ENCODE measurements at regions not wholly inside any gene's neighbourhood (a gene's known extent, or its start where the extent isn't known, plus 50 kb on each side); places are given as distances from the start of the nearest gene placed in this dataset.
A peak's percentile ranks its signal among the peaks of the same experiment; 100 is the strongest.

GRCh38 chrX:39896951-39897740, 200.6 kb downstream of the BCOR start:
- no peak overlapping the region for H3K4me3 Mint-ChIP-seq
- Histone ChIP-seq H2AFZ (ENCODE audit: low read length) (no peak overlapping the region), H3K9me3 (ENCODE audit: control insufficient read depth, low read depth, low read length) (no peaks in the 10 kb centered on the region), H3K23me2 (ENCODE audit: insufficient read length, low read depth, low read length, poor library complexity, severe bottlenecking) (no peaks in the 10 kb centered on the region), H3K18ac (ENCODE audit: insufficient read length, low read depth, low read length) (peak overlapping the region; percentile 13), H4K5ac (ENCODE audit: insufficient read length, low read depth, low read length) (no peak overlapping the region), H2BK12ac (ENCODE audit: insufficient read length, low read depth, low read length) (no peak overlapping the region), H3K56ac (ENCODE audit: insufficient read length, low read depth, low read length) (no peak overlapping the region), H3K23ac (ENCODE audit: insufficient read length, low read depth, low read length) (no peak overlapping the region), H3K4me1 (ENCODE audit: insufficient read depth, low read length) (peaks cover 13% of the 10 kb centered on the region; the same call in 1 of the 2 replicates), H2BK20ac (ENCODE audit: low read depth, low read length, poor library complexity, severe bottlenecking) (no peak overlapping the region), H3K4me2 (ENCODE audit: insufficient read depth, insufficient read length, low read length) (peak overlapping the region; percentile 11), H3K79me2 (ENCODE audit: insufficient read depth, low read length) (no peaks in the 10 kb centered on the region), H4K8ac (replicated peaks; ENCODE audit: insufficient read length, low read depth, low read length) (no peak overlapping the region), H2BK5ac (ENCODE audit: insufficient read length, low read length) (no peak overlapping the region), H4K91ac (ENCODE audit: insufficient read length, low read depth, low read length) (no peak overlapping the region), H3K79me1 (ENCODE audit: insufficient read depth, low read depth, low read length, poor library complexity, severe bottlenecking) (no peaks in the 10 kb centered on the region), H3K27me3 (ENCODE audit: insufficient read depth, low read length) (no peaks in the 10 kb centered on the region; the same call in 1 of the 2 replicates), H3K27ac (ENCODE audit: insufficient read length, low read depth, low read length) (no peak overlapping the region), H3K9ac (ENCODE audit: extremely low read depth, insufficient read length, low read length) (no peak overlapping the region), H4K20me1 (ENCODE audit: control insufficient read depth, insufficient read depth, insufficient read length) (no peaks in the 10 kb centered on the region), H3T11ph (ENCODE audit: low read length) (no peak overlapping the region), H2BK15ac (ENCODE audit: low read depth, low read length) (no peak overlapping the region), H2BK120ac (ENCODE audit: low read depth, low read length, poor library complexity, severe bottlenecking) (no peak overlapping the region), H3K4ac (ENCODE audit: low read depth, low read length) (no peak overlapping the region), H2AK5ac (ENCODE audit: insufficient read length, low read length) (no peak overlapping the region), H3K14ac (ENCODE audit: insufficient read depth, low read length) (no peak overlapping the region)
- H3K36me3 Mint-ChIP-seq (ENCODE audit: insufficient read depth in 1 of 3, low read depth in 3 of 3): no peaks in the 10 kb centered on the region; a peak in 3 of 7 replicates
- TF ChIP-seq CTCF (conservative IDR thresholded peaks at IDR 0.05): no peak
- peak overlapping the region; percentile 66 to 85 (median 77); a peak in 4 of 7 replicates for H3K27ac Mint-ChIP-seq
- DNase-seq: peak; percentile 82
- peaks cover 10% of the 10 kb centered on the region for H3K27me3 Mint-ChIP-seq (ENCODE audit: low read depth)
- peaks cover 65 to 67% of the 10 kb centered on the region in 2 experiments for H3K9me3 Mint-ChIP-seq
- H3K4me1 Mint-ChIP-seq: peaks cover 44 to 49% of the 10 kb centered on the region in 2 experiments
- WGBS (ENCODE audit: extremely low coverage, insufficient read length, low lambda C conversion rate): no CpG with 5 or more reads among the region's 20 CpGs

Data from H9 (cell line).